Ascending aorta (tissue), 2 donors: ENCODE measurements at regions not wholly inside any gene's neighbourhood (a gene's known extent, or its start where the extent isn't known, plus 50 kb on each side); places are given as distances from the start of the nearest gene placed in this dataset.

ENCODE experiments used
- DNase-seq, 2 donors: peaks; one replicate each; pipeline ENCODE4 v3.0.0-alpha.2; 2019; ENCODE audit warnings: low spot score in 2 of 2
- H3K27ac ChIP-seq, 2 donors: fragments of 200-600 bp; sonication (generic); one replicate each; pipeline ENCODE4 v1.5.1; 2016 to 2017; ENCODE audit warnings: mild to moderate bottlenecking in 1 of 2
- H3K27me3 ChIP-seq: fragments of 200-600 bp; sonication (generic); one replicate; pipeline ENCODE4 v1.5.1; 2017
- H3K36me3 ChIP-seq, 2 donors: fragments of 200-600 bp; sonication (generic); one replicate each; pipeline ENCODE4 v1.5.1; 2016
- H3K4me1 ChIP-seq, 2 donors: fragments of 200-600 bp; sonication (generic); one replicate each; pipeline ENCODE4 v1.5.1; 2016 to 2017; ENCODE audit warnings: mild to moderate bottlenecking in 1 of 2
- H3K4me3 ChIP-seq, 2 donors: fragments of 200-600 bp; sonication (generic); one replicate each; pipeline ENCODE4 v1.5.1; 2016 to 2017; ENCODE audit warnings: mild to moderate bottlenecking in 1 of 2
- H3K9me3 ChIP-seq, 2 donors: fragments of 200-600 bp; sonication (generic); one replicate each; pipeline ENCODE4 v1.5.1; 2016
- intact Hi-C: fragments of 100-400 bp; cut with DNase I; formaldehyde crosslinking; loops from one replicate; pipeline ENCODE4 v1.15.1; 2023
- TF ChIP-seq, protein P1 (sequence below), 3 experiments: fragments of 200-600 bp in 2 of 3; fragments of 450-650 bp in 1 of 3; sonication (generic) in 2 of 3; IDR thresholded peaks; one replicate each; pipeline ENCODE4 v1.5.1; 2016 to 2019; ENCODE audit warnings: antibody characterized with exemption in 3 of 3, mild to moderate bottlenecking in 1 of 3, moderate library complexity in 1 of 3

DNA sequence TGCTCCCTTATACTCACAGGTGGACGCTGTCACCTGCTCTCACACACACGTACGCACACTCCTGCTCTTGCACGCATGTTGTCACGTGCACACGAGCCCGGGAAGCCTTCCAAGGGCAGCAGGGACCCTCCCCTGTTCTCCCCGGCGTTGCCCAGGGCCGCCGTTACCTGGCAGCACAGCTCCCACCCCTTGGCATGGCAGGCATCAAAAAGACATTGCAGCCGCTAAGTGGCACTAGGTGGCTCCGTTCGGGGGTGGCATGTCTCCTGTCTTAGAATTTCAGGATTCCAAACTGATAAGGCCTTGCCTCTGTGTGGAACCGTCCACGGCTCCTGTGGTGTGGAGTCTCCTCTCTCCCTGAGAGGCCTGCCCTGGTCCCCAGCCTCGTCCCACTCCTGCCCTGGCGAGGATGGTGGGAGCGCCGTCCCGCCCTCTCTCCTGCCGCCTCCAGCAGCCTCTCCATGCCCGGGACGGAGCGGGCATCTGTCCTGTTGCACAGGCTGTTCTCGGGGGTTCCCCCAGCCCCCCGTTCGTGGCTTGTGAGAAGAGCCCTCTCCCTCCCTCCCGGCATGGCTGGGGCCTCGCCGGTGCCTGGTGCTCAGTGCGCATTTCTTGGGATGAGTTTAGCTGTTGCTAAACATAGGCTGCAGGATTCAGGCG is 126.7 kb upstream of the GSE1 start:
- no peaks in the 10 kb centered on the region for H3K36me3 ChIP-seq
- DNase-seq: no peak
- intact Hi-C loops: no loop called here
- H3K9me3 ChIP-seq: no peaks in the 10 kb centered on the region
- TF ChIP-seq, protein P1, sequence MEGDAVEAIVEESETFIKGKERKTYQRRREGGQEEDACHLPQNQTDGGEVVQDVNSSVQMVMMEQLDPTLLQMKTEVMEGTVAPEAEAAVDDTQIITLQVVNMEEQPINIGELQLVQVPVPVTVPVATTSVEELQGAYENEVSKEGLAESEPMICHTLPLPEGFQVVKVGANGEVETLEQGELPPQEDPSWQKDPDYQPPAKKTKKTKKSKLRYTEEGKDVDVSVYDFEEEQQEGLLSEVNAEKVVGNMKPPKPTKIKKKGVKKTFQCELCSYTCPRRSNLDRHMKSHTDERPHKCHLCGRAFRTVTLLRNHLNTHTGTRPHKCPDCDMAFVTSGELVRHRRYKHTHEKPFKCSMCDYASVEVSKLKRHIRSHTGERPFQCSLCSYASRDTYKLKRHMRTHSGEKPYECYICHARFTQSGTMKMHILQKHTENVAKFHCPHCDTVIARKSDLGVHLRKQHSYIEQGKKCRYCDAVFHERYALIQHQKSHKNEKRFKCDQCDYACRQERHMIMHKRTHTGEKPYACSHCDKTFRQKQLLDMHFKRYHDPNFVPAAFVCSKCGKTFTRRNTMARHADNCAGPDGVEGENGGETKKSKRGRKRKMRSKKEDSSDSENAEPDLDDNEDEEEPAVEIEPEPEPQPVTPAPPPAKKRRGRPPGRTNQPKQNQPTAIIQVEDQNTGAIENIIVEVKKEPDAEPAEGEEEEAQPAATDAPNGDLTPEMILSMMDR (IDR thresholded peaks at IDR 0.05): no peak
- no peaks in the 10 kb centered on the region for H3K27me3 ChIP-seq
- H3K27ac ChIP-seq: no peak overlapping the region
- no peak overlapping the region for H3K4me3 ChIP-seq
- peaks cover 0 to 1% of the 10 kb centered on the region in 2 donors for H3K4me1 ChIP-seq

DNA sequence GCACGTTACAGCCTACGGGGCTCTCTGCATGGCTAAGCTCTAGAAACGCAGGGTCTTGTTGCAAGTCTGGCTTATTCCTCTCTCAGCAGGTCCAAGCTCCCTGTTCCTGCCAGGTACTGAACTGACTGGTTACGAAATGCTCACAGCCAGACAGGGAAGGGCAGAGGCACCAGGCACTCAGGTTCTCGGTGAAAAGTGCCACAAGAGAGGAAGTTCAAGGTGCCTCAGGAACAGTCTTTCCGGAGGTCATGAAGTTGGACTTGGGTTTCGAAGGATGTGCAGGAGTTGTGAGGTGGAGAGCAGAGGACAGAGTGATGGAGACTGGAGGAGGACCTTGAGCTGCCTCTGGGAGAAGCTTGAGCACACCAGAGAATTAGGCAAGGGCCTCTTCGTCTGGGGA is 124.7 kb upstream of the GSE1 start:
- Histone ChIP-seq H3K36me3 (no peaks in the 10 kb centered on the region), H3K4me3 (no peak overlapping the region), H3K27me3 (no peaks in the 10 kb centered on the region), H3K4me1 (peaks cover 2 to 17% of the 10 kb centered on the region in 2 donors), H3K27ac (no peak overlapping the region), H3K9me3 (no peaks in the 10 kb centered on the region)
- TF ChIP-seq, protein P1 (IDR thresholded peaks at IDR 0.05): no peak
- no peak for DNase-seq
- intact Hi-C loops: no loop called here

DNA sequence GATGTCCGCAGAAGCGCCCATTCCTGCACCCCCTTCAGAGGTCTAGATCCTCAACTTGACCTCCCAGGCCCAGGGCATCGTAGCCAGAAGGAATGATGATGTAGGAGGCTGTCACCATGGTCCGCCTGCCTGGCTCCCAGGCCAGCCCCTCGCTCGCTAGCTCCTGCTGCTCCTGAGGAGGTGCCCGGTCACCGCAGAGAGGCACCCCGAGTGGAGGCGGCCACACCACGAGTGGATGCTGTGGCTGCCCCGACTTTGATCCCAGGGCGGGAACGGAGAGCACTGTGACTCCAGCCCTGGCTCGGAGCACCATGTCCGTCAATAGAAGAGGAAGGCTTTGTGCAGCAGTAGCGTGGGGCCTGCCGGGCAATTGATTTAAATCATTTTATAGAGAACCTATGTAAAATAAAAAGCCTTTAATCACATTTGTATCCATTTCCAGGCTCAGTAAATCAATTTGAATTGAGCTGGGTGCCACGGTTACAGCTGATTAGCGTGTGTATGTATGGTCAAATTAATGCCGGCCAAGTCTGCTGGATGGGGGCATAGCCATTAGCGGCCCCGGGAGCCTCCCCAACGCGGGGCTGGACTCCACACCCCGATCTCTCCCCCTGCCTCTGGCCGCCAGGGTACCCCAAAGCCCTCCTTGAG is 122.6 kb upstream of the GSE1 start:
- H3K4me3 ChIP-seq: no peak overlapping the region
- no peaks in the 10 kb centered on the region for H3K27me3 ChIP-seq
- DNase-seq: no peak
- peaks cover 2 to 17% of the 10 kb centered on the region in 2 donors for H3K4me1 ChIP-seq
- H3K27ac ChIP-seq: no peak overlapping the region
- no peaks in the 10 kb centered on the region for H3K9me3 ChIP-seq
- intact Hi-C loops: no loop called here
- TF ChIP-seq, protein P1 (IDR thresholded peaks at IDR 0.05): no peak
- no peaks in the 10 kb centered on the region for H3K36me3 ChIP-seq

DNA sequence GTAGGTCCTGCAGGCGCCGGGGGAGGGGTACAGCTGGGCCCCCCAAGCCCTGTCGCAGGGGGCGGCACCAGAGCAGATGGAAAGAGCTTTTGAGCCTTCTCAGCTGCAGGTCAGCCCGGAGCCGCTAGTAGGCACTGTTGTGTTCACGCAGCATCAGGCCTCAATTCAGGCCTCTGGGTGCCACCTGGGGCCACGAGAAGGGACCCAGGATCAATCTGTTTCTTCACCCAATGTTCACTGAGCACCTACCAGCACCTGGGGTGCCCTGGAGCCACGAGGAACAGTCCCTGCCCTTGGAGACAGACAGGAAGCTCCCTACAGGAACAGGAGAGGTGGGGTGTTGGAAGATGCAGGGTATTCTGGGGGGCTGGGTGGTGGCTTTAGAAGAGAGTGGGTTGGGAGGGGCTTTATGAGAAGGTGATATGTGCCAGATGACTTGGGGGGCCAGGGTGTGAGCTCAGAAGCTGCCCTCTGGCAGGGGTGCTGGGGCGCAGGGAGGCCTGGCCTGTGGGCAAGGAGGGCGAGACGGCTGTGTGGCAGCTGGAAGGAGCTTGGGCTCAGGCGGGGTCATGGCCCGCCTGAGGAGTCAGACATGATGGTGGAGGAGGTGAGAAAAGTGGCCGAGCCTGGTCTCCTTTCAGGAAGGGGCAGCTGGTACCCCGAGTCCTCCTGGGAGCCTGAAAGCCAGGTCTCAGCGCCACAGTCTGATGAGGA is 121.9 kb upstream of the GSE1 start:
- intact Hi-C loops: no loop called here

DNA sequence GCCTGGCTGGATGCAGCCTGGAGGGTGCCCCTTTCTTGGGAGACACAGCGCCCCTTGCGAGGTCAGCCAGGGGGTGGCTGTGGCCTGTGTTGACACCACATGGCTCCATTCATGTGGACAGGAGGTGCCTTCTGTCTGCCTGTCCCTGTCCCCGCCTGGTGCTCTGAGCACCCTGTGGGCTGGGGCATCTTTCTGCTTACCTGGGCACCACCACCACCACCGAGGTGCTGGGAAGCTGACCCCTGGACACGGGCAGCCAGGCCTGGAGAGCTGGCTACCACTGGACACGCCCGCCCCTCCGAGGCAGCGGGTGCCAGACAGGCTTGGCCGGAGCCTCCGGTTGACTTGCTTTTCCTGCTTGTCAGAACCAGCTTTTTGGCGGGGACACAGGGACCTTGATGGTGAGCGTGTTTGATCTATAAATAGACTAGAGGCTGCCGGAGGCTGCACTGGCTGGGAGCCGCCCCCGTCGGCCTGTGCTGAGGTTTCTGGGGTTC is 121.3 kb upstream of the GSE1 start:
- peak overlapping the region in 1 of 2 donors; percentile 19 for H3K4me3 ChIP-seq
- intact Hi-C loops: no loop called here
- H3K36me3 ChIP-seq: no peaks in the 10 kb centered on the region
- H3K9me3 ChIP-seq: no peaks in the 10 kb centered on the region
- H3K27ac ChIP-seq: peak overlapping the region; percentile 50
- no peaks in the 10 kb centered on the region for H3K27me3 ChIP-seq
- H3K4me1 ChIP-seq: peaks cover 2 to 17% of the 10 kb centered on the region in 2 donors
- TF ChIP-seq, protein P1 (IDR thresholded peaks at IDR 0.05): no peak
- DNase-seq: peak; percentile 58 to 91

More for the DNA sequence above, 121.9 kb upstream of the GSE1 start:
- Histone ChIP-seq H3K27ac (peak overlapping the region; percentile 50), H3K4me1 (peaks cover 2 to 17% of the 10 kb centered on the region in 2 donors), H3K4me3 (no peak overlapping the region), H3K36me3 (no peaks in the 10 kb centered on the region), H3K27me3 (no peaks in the 10 kb centered on the region), H3K9me3 (no peaks in the 10 kb centered on the region)
- TF ChIP-seq, protein P1 (IDR thresholded peaks at IDR 0.05): peak in 2 of 3 experiments; percentile 14 to 17
- DNase-seq: no peak
